Esophagus squamous epithelium (tissue), 5 donors: ENCODE measurements at regions not wholly inside any gene's neighbourhood (a gene's known extent, or its start where the extent isn't known, plus 50 kb on each side); places are given as distances from the start of the nearest gene placed in this dataset.

Experiments used
- DNase-seq: peaks from one replicate; lab custom pipeline; 2025; lab: John Stamatoyannopoulos, UW
- H3K27ac ChIP-seq, 4 donors: fragments of 200-600 bp; sonication (generic); one replicate each; pipeline ENCODE4 v1.5.1; 2016 to 2019; ENCODE audit warnings: mild to moderate bottlenecking in 1 of 4
- H3K27me3 ChIP-seq, 4 donors: fragments of 200-600 bp; sonication (generic); 1 replicate in 3 of 4; 2 replicates in 1 of 4; pipeline versions ENCODE4 v1.5.1 to v1.6.0; 2017 to 2021; ENCODE audit warnings: antibody characterized with exemption in 1 of 4
- H3K36me3 ChIP-seq, 3 donors: fragments of 200-600 bp; sonication (generic); one replicate each; pipeline ENCODE4 v1.5.1; 2016 to 2019
- H3K4me1 ChIP-seq, 3 donors: fragments of 200-600 bp; sonication (generic); one replicate each; pipeline ENCODE4 v1.5.1; 2017 to 2019
- H3K4me3 ChIP-seq, 4 donors: fragments of 200-600 bp; sonication (generic); 1 replicate in 3 of 4; 2 replicates in 1 of 4; pipeline ENCODE4 v1.5.1; 2016 to 2019; ENCODE audit warnings: mild to moderate bottlenecking in 2 of 4, moderate library complexity in 1 of 4
- H3K9me3 ChIP-seq, 3 donors: fragments of 200-600 bp; sonication (generic); one replicate each; pipeline ENCODE4 v1.5.1; 2016 to 2019
- POLR2A ChIP-seq, 4 donors: fragments of 450-650 bp; IDR thresholded peaks; one replicate each; pipeline ENCODE4 v1.6.1; 2017; ENCODE audit warnings: antibody characterized with exemption in 4 of 4, mild to moderate bottlenecking in 4 of 4, moderate library complexity in 3 of 4
- WGBS, 2 donors: methylation state at CpG; one replicate each; pipeline ENCODE4 v1.1.5; 2018; 5-methylcytosine and 5-hydroxymethylcytosine counted together
- intact Hi-C: fragments of 100-400 bp; cut with DNase I; formaldehyde crosslinking; loops from one replicate; pipeline ENCODE4 v1.15.0; 2022
- TF ChIP-seq, protein P1 (sequence below), 6 experiments: fragments of 450-650 bp in 4 of 6; fragments of 200-600 bp in 2 of 6; sonication (generic) in 2 of 6; IDR thresholded peaks; one replicate each; pipeline ENCODE4 v1.5.1; 2016 to 2019; ENCODE audit warnings: antibody characterized with exemption in 6 of 6, mild to moderate bottlenecking in 4 of 6, moderate library complexity in 4 of 6
- donor health status: DM: yes; HTN: yes; CAD: no.

DNA sequence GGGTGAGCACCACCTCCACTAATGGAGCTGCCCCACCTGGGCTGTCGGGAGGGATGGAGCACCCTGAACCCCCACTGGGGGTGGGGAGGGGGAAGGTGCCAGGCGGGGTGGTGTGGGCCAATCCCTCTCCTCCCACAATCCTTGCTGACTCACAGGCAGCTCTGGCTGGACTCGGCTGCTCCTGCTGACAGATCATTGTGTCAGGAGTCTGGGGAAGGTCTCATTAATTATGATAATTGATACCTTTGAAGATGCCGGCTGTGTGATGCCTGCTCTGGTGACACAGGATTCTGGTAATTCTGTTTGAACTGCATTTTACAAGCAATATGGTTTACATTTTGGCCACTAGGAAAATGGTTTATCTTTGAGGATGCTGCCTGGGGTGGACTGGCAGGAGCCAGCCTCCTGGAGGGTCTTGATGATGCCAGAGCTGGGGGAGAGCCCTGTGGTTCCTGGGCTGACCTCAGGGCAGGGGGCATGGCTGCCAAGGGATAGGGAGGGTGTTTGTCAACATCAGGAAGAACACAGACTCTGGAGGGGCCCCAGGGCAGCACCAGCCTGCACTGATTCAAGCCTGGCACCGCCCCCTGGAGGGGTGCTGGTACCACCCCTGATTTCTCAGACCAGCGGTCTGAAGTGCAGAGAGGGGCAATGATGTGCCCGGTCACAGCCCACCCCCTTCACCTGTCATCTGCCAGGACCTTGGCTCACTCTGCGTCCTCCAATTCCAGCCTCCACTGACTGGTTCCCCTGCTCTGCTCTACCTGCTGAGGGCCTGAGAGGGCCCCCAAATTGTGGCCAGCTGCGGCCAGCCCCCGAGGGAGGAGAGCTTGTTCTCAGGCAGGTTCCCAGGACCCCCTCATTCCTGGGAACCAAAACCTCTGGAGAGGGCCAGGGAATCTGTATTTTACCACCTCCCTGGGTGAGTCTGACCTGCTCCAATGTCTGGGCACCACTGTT is 338.8 kb downstream of the MATN1 start:
- H3K27me3 ChIP-seq: peaks cover 0 to 49% (median 0%) of the 10 kb centered on the region in 4 donors
- H3K9me3 ChIP-seq: no peaks in the 10 kb centered on the region
- no peak overlapping the region for H3K4me3 ChIP-seq
- no peaks in the 10 kb centered on the region for H3K36me3 ChIP-seq
- peaks cover 6 to 11% (median 7%) of the 10 kb centered on the region in 3 donors for H3K4me1 ChIP-seq
- intact Hi-C loops: no loop called here
- WGBS, 2 donors: 17 to 67% methylated on average over 1 to 2 of the region's 10 CpGs
- TF ChIP-seq POLR2A (IDR thresholded peaks at IDR 0.05): no peak
- TF ChIP-seq, protein P1, sequence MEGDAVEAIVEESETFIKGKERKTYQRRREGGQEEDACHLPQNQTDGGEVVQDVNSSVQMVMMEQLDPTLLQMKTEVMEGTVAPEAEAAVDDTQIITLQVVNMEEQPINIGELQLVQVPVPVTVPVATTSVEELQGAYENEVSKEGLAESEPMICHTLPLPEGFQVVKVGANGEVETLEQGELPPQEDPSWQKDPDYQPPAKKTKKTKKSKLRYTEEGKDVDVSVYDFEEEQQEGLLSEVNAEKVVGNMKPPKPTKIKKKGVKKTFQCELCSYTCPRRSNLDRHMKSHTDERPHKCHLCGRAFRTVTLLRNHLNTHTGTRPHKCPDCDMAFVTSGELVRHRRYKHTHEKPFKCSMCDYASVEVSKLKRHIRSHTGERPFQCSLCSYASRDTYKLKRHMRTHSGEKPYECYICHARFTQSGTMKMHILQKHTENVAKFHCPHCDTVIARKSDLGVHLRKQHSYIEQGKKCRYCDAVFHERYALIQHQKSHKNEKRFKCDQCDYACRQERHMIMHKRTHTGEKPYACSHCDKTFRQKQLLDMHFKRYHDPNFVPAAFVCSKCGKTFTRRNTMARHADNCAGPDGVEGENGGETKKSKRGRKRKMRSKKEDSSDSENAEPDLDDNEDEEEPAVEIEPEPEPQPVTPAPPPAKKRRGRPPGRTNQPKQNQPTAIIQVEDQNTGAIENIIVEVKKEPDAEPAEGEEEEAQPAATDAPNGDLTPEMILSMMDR (IDR thresholded peaks at IDR 0.05): no peak
- no peak overlapping the region for H3K27ac ChIP-seq
- no peak for DNase-seq

DNA sequence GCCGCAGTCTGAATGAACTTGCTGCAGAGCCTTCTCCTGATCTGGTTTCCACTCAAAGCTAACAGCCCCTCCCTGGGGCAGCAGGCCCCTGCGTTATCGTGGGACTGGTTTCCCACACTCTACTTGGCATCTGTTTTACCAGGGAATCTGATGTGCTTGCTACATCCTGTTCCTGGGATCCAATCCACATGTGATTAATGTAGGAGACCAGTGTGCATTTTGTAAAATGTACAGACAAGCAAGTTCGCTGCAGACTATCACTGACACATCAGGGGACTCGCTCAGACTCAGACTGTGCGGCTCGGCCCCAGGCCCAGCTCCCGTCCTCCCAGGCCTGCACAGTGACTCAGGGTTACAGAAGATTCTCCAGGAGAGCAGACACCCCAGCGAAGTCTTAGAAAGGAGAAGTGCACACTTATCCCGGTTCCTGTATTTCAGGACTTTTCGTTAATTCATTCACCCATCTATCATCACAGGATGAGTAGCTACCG is 340.1 kb downstream of the MATN1 start:
- no peak for DNase-seq
- Histone ChIP-seq H3K27me3 (peaks cover 0 to 52% (median 0%) of the 10 kb centered on the region in 4 donors), H3K4me3 (no peak overlapping the region), H3K27ac (no peak overlapping the region), H3K9me3 (no peaks in the 10 kb centered on the region), H3K36me3 (no peaks in the 10 kb centered on the region), H3K4me1 (peaks cover 6 to 20% (median 7%) of the 10 kb centered on the region in 3 donors)
- TF ChIP-seq, protein P1 (IDR thresholded peaks at IDR 0.05): no peak
- TF ChIP-seq POLR2A (IDR thresholded peaks at IDR 0.05): no peak
- intact Hi-C loops: no loop called here
- 45 to 65% methylated on average over 7 of the region's 12 CpGs for WGBS, 2 donors

DNA sequence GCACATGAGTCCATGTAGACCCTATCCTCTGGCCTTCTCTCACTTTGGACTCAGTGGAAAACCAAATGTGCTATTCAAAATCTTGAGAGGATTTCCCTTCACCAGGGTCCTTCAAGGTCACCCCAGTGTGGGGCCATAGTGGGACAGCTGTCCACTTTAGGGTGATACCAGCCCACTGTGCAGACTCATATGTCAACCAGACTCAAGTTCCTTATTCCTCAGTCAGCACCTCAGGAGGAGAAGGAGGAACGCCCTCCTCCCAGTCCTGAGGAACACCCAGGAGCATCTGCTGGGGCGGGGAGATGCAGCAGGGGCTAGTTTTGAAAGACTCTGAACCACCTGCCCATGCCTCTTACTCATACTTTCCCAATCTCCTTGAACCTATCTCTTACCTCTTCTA is 340.9 kb downstream of the MATN1 start:
- WGBS, 2 donors: 79 to 86% methylated on average over 1 to 2 of the region's 2 CpGs

DNA sequence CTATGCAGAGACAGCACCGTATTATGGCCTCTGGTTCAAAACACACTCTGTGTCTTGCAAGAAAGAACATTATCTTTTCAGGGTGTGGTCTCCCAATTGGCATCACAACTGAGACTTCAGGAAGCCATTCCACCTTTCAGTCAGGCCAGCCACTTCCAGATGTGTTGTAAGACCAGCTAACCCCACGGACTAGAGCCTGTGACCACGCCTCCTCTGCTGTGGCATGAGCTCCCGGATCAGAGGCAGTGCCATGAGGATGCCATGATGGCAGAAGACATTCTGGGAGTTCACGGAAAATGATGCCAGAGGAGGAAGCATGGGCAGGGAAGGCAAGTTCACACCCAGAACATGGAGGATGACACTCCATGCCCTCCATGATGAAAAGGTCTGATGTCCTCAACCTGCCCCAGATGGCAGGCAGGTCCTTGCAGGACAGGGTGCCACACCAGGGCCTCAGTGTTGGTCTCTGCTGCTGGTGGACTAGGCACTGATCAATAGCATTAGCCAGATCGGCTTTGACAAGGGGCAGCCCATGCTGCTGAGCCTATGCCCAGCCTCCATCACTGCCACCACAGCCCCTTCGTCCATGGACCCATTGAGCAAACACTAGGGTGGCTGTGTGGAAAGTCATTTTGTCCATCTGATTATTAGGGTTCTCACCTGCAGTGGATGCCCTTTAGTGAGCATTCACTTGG is 341.6 kb downstream of the MATN1 start:
- DNase-seq: no peak
- WGBS, 2 donors: 70 to 80% methylated on average over 1 to 5 of the region's 7 CpGs
- TF ChIP-seq, protein P1 (IDR thresholded peaks at IDR 0.05): no peak
- no peak for TF ChIP-seq POLR2A (IDR thresholded peaks at IDR 0.05)
- H3K27ac ChIP-seq: no peak overlapping the region
- no peaks in the 10 kb centered on the region for H3K36me3 ChIP-seq
- intact Hi-C loops: no loop called here
- H3K27me3 ChIP-seq: peaks cover 0 to 59% (median 0%) of the 10 kb centered on the region in 4 donors
- H3K9me3 ChIP-seq: no peaks in the 10 kb centered on the region
- H3K4me1 ChIP-seq: peaks cover 6 to 20% (median 7%) of the 10 kb centered on the region in 3 donors
- H3K4me3 ChIP-seq: no peak overlapping the region

More for the DNA sequence above, 340.9 kb downstream of the MATN1 start:
- TF ChIP-seq, protein P1 (IDR thresholded peaks at IDR 0.05): no peak
- TF ChIP-seq POLR2A (IDR thresholded peaks at IDR 0.05): no peak
- intact Hi-C loops: no loop called here
- Histone ChIP-seq H3K4me3 (no peak overlapping the region), H3K9me3 (no peaks in the 10 kb centered on the region), H3K27me3 (peaks cover 0 to 54% (median 0%) of the 10 kb centered on the region in 4 donors), H3K36me3 (no peaks in the 10 kb centered on the region), H3K4me1 (peaks cover 6 to 20% (median 7%) of the 10 kb centered on the region in 3 donors), H3K27ac (no peak overlapping the region)
- no peak for DNase-seq
